Ovary (tissue), 3 donors: ENCODE measurements at regions not wholly inside any gene's neighbourhood (a gene's known extent, or its start where the extent isn't known, plus 50 kb on each side); places are given as distances from the start of the nearest gene placed in this dataset.

Source experiments
- EP300 ChIP-seq: sonication (generic); formaldehyde crosslinking; IDR thresholded peaks from one replicate; pipeline ENCODE4 v1.6.1; 2017; ENCODE audit warnings: antibody characterized with exemption
- POLR2A ChIP-seq: fragments of 450-650 bp; IDR thresholded peaks from one replicate; pipeline ENCODE4 v1.6.1; 2017; ENCODE audit warnings: antibody characterized with exemption, mild to moderate bottlenecking, moderate library complexity
- TF ChIP-seq, protein P1 (sequence below), 3 donors: fragments of 450-650 bp in 2 of 3; fragments of 200-600 bp in 1 of 3; IDR thresholded peaks; one replicate each; pipeline versions ENCODE4 v1.5.1 to v1.8.0; 2016 to 2022; ENCODE audit warnings: antibody characterized with exemption in 3 of 3, mild to moderate bottlenecking in 1 of 3
- donor health status: DM: no; HTN: no; CAD: no.

DNA sequence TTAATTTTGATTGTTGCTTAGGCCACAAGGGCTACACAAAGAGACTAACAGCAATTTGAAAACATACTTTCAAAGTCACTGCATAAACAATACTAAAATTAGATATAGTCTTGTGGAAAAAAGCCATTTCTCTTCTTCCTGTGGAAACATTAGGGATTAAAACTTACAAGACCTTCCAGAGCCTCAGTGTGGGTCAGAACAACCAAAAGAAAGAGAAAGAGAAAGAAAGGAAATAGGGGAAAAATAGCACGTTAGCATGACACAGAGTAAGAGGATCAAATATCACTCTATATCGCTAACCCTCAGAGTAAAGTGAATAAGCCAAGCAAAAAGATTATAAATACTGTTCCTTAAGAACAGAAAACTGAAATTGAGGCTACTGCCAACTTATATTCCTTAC is 127.8 kb upstream of the DIAPH2 start:
- TF ChIP-seq, protein P1, sequence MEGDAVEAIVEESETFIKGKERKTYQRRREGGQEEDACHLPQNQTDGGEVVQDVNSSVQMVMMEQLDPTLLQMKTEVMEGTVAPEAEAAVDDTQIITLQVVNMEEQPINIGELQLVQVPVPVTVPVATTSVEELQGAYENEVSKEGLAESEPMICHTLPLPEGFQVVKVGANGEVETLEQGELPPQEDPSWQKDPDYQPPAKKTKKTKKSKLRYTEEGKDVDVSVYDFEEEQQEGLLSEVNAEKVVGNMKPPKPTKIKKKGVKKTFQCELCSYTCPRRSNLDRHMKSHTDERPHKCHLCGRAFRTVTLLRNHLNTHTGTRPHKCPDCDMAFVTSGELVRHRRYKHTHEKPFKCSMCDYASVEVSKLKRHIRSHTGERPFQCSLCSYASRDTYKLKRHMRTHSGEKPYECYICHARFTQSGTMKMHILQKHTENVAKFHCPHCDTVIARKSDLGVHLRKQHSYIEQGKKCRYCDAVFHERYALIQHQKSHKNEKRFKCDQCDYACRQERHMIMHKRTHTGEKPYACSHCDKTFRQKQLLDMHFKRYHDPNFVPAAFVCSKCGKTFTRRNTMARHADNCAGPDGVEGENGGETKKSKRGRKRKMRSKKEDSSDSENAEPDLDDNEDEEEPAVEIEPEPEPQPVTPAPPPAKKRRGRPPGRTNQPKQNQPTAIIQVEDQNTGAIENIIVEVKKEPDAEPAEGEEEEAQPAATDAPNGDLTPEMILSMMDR (IDR thresholded peaks at IDR 0.05), result no peak
- no peak for TF ChIP-seq EP300
- no peak for TF ChIP-seq POLR2A
